ENCODE measurements at regions not wholly inside any gene's neighbourhood (a gene's known extent, or its start where the extent isn't known, plus 50 kb on each side); places are given as distances from the start of the nearest gene placed in this dataset.

- Histone ChIP-seq H3K4me3 (no peak overlapping the region), H3K27ac (no peak overlapping the region), H3K4me1 (peaks cover 0 to 3% (median 0%) of the 10 kb centered on the region in 3 donors), H3K9me3 (no peaks in the 10 kb centered on the region), H3K36me3 (no peaks in the 10 kb centered on the region), H3K27me3 (no peaks in the 10 kb centered on the region)
- ATAC-seq: no peak
- TF ChIP-seq POLR2AphosphoS5 (IDR thresholded peaks at IDR 0.05) (no peak), POLR2A (IDR thresholded peaks at IDR 0.05) (no peak), EP300 (IDR thresholded peaks at IDR 0.05) (no peak)
- TF ChIP-seq, protein P1, sequence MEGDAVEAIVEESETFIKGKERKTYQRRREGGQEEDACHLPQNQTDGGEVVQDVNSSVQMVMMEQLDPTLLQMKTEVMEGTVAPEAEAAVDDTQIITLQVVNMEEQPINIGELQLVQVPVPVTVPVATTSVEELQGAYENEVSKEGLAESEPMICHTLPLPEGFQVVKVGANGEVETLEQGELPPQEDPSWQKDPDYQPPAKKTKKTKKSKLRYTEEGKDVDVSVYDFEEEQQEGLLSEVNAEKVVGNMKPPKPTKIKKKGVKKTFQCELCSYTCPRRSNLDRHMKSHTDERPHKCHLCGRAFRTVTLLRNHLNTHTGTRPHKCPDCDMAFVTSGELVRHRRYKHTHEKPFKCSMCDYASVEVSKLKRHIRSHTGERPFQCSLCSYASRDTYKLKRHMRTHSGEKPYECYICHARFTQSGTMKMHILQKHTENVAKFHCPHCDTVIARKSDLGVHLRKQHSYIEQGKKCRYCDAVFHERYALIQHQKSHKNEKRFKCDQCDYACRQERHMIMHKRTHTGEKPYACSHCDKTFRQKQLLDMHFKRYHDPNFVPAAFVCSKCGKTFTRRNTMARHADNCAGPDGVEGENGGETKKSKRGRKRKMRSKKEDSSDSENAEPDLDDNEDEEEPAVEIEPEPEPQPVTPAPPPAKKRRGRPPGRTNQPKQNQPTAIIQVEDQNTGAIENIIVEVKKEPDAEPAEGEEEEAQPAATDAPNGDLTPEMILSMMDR (IDR thresholded peaks at IDR 0.05): no peak
- WGBS, 2 donors (ENCODE audit: low coverage in 1 of 2): 100% methylated on average over 1 of the region's 1 CpG; no CpG with 5 or more reads in 1 of the 2 donors
Measured at GRCh38 chr1:87555366-87555765, 226.7 kb downstream of the LMO4 start.

GRCh38 chr1:87556326-87556725, 227.6 kb downstream of the LMO4 start:
- TF ChIP-seq POLR2AphosphoS5 (IDR thresholded peaks at IDR 0.05) (no peak), EP300 (IDR thresholded peaks at IDR 0.05) (no peak), POLR2A (IDR thresholded peaks at IDR 0.05) (no peak)
- TF ChIP-seq, protein P1 (IDR thresholded peaks at IDR 0.05): no peak
- no peaks in the 10 kb centered on the region for H3K27me3 ChIP-seq
- H3K9me3 ChIP-seq: no peaks in the 10 kb centered on the region
- ATAC-seq: no peak
- no peak overlapping the region for H3K27ac ChIP-seq
- H3K4me1 ChIP-seq: no peaks in the 10 kb centered on the region
- H3K36me3 ChIP-seq: no peaks in the 10 kb centered on the region
- H3K4me3 ChIP-seq: no peak overlapping the region
- WGBS, 2 donors (ENCODE audit: low coverage in 1 of 2): 86 to 92% methylated on average over 1 to 3 of the region's 3 CpGs

DNA sequence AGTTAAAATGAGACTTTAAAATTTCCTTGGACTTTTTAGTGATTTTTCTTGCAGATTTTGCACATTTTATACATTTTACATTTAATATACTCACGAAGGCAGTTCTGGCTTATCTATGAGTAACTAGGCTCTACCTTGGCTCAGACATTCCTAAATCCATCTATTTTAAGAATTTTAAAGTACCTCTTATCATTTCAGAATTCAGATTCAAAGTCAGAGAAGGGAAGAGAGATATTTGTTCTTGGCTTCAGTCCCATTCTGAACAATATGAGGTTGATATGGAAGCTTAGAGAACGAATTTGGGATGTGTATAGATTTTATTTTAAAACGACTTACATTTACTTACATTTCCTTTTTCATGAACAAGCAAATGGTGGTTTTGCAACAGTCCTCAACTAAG, 230.2 kb downstream of the LMO4 start:
- no peaks in the 10 kb centered on the region for H3K27me3 ChIP-seq
- no peaks in the 10 kb centered on the region for H3K36me3 ChIP-seq
- no peak for ATAC-seq
- TF ChIP-seq, protein P1 (IDR thresholded peaks at IDR 0.05): no peak
- TF ChIP-seq POLR2AphosphoS5 (IDR thresholded peaks at IDR 0.05) (no peak), POLR2A (IDR thresholded peaks at IDR 0.05) (no peak), EP300 (IDR thresholded peaks at IDR 0.05) (no peak)
- H3K27ac ChIP-seq: no peak overlapping the region
- 53 to 71% methylated on average over 3 of the region's 3 CpGs for WGBS, 2 donors (ENCODE audit: low coverage in 1 of 2)
- no peak overlapping the region for H3K4me3 ChIP-seq
- no peaks in the 10 kb centered on the region for H3K9me3 ChIP-seq
- no peaks in the 10 kb centered on the region for H3K4me1 ChIP-seq

GRCh38 chr1:87560137-87560536, 231.5 kb downstream of the LMO4 start:
- Histone ChIP-seq H3K36me3 (no peaks in the 10 kb centered on the region), H3K4me3 (no peak overlapping the region), H3K27me3 (no peaks in the 10 kb centered on the region), H3K9me3 (no peaks in the 10 kb centered on the region), H3K27ac (no peak overlapping the region), H3K4me1 (no peaks in the 10 kb centered on the region)
- 68 to 81% methylated on average over 3 of the region's 3 CpGs for WGBS, 2 donors (ENCODE audit: low coverage in 1 of 2)
- TF ChIP-seq, protein P1 (IDR thresholded peaks at IDR 0.05): no peak
- TF ChIP-seq EP300 (IDR thresholded peaks at IDR 0.05): no peak
- TF ChIP-seq POLR2AphosphoS5 (IDR thresholded peaks at IDR 0.05): no peak
- no peak for TF ChIP-seq POLR2A (IDR thresholded peaks at IDR 0.05)
- ATAC-seq: no peak

GRCh38 chr1:87560601-87561360, 232.1 kb downstream of the LMO4 start:
- H3K4me1 ChIP-seq: no peaks in the 10 kb centered on the region
- no peak overlapping the region for H3K27ac ChIP-seq
- no peaks in the 10 kb centered on the region for H3K9me3 ChIP-seq
- 46 to 81% methylated on average over 3 of the region's 3 CpGs for WGBS, 2 donors (ENCODE audit: low coverage in 1 of 2)
- no peaks in the 10 kb centered on the region for H3K36me3 ChIP-seq
- no peaks in the 10 kb centered on the region for H3K27me3 ChIP-seq
- TF ChIP-seq EP300 (IDR thresholded peaks at IDR 0.05) (no peak), POLR2A (IDR thresholded peaks at IDR 0.05) (no peak), POLR2AphosphoS5 (IDR thresholded peaks at IDR 0.05) (no peak)
- TF ChIP-seq, protein P1 (IDR thresholded peaks at IDR 0.05): no peak
- H3K4me3 ChIP-seq: no peak overlapping the region
- no peak for ATAC-seq
